ENCODE measurements at regions not wholly inside any gene's neighbourhood (a gene's known extent, or its start where the extent isn't known, plus 50 kb on each side); places are given as distances from the start of the nearest gene placed in this dataset.

GRCh38 chr22:44601189-44601588, 100.8 kb upstream of the PRR5 start:
- H3K4me3 ChIP-seq (ENCODE audit: low read depth, low read length): no peak overlapping the region
- H3K4me1 ChIP-seq (ENCODE audit: control insufficient read depth, insufficient read depth, low read length, unreplicated experiment): no peaks in the 10 kb centered on the region
- H3K79me2 ChIP-seq (ENCODE audit: control insufficient read depth, insufficient read depth, low read length, unreplicated experiment): no peaks in the 10 kb centered on the region
- no peak overlapping the region for H3K27ac ChIP-seq (ENCODE audit: low read depth, low read length)
- H3K27me3 ChIP-seq (ENCODE audit: insufficient read depth, low read length): no peaks in the 10 kb centered on the region
- no peaks in the 10 kb centered on the region for H3K36me3 ChIP-seq (ENCODE audit: insufficient read depth, low read length)
- no peak overlapping the region for H2AFZ ChIP-seq (ENCODE audit: low read length, unreplicated experiment)

GRCh38 chr22:44600207-44600785, 101.7 kb upstream of the PRR5 start:
- Histone ChIP-seq H3K4me1 (ENCODE audit: control insufficient read depth, insufficient read depth, low read length, unreplicated experiment) (no peaks in the 10 kb centered on the region), H2AFZ (ENCODE audit: low read length, unreplicated experiment) (no peak overlapping the region)

GRCh38 chr22:44599500-44600140, 101.6 kb upstream of the RTL6 start:
- no peaks in the 10 kb centered on the region for H3K79me2 ChIP-seq (ENCODE audit: control insufficient read depth, insufficient read depth, low read length, unreplicated experiment)
- H3K27me3 ChIP-seq (ENCODE audit: insufficient read depth, low read length): no peaks in the 10 kb centered on the region
- H3K4me3 ChIP-seq (ENCODE audit: low read depth, low read length): no peak overlapping the region
- H3K36me3 ChIP-seq (ENCODE audit: insufficient read depth, low read length): no peaks in the 10 kb centered on the region
- H3K4me1 ChIP-seq (ENCODE audit: control insufficient read depth, insufficient read depth, low read length, unreplicated experiment): no peaks in the 10 kb centered on the region
- H2AFZ ChIP-seq (ENCODE audit: low read length, unreplicated experiment): no peak overlapping the region
- H3K27ac ChIP-seq (ENCODE audit: low read depth, low read length): no peak overlapping the region

More at GRCh38 chr22:44600207-44600785, 101.7 kb upstream of the PRR5 start:
- no peaks in the 10 kb centered on the region for H3K36me3 ChIP-seq (ENCODE audit: insufficient read depth, low read length)
- no peaks in the 10 kb centered on the region for H3K27me3 ChIP-seq (ENCODE audit: insufficient read depth, low read length)
- H3K27ac ChIP-seq (ENCODE audit: low read depth, low read length): no peak overlapping the region
- H3K79me2 ChIP-seq (ENCODE audit: control insufficient read depth, insufficient read depth, low read length, unreplicated experiment): no peaks in the 10 kb centered on the region
- H3K4me3 ChIP-seq (ENCODE audit: low read depth, low read length): no peak overlapping the region

GRCh38 chr22:44599084-44599483, 101.1 kb upstream of the RTL6 start:
- no peaks in the 10 kb centered on the region for H3K4me1 ChIP-seq (ENCODE audit: control insufficient read depth, insufficient read depth, low read length, unreplicated experiment)
- H3K4me3 ChIP-seq (ENCODE audit: low read depth, low read length): no peak overlapping the region
- no peak overlapping the region for H3K27ac ChIP-seq (ENCODE audit: low read depth, low read length)
- no peak overlapping the region for H2AFZ ChIP-seq (ENCODE audit: low read length, unreplicated experiment)
- H3K79me2 ChIP-seq (ENCODE audit: control insufficient read depth, insufficient read depth, low read length, unreplicated experiment): no peaks in the 10 kb centered on the region
- H3K27me3 ChIP-seq (ENCODE audit: insufficient read depth, low read length): no peaks in the 10 kb centered on the region
- no peaks in the 10 kb centered on the region for H3K36me3 ChIP-seq (ENCODE audit: insufficient read depth, low read length)

GRCh38 chr22:44597616-44598015, 99.6 kb upstream of the RTL6 start:
- Histone ChIP-seq H3K27ac (ENCODE audit: low read depth, low read length) (no peak overlapping the region), H3K4me3 (ENCODE audit: low read depth, low read length) (no peak overlapping the region), H3K27me3 (ENCODE audit: insufficient read depth, low read length) (no peaks in the 10 kb centered on the region), H3K36me3 (ENCODE audit: insufficient read depth, low read length) (no peaks in the 10 kb centered on the region), H3K79me2 (ENCODE audit: control insufficient read depth, insufficient read depth, low read length, unreplicated experiment) (no peaks in the 10 kb centered on the region), H3K4me1 (ENCODE audit: control insufficient read depth, insufficient read depth, low read length, unreplicated experiment) (no peaks in the 10 kb centered on the region), H2AFZ (ENCODE audit: low read length, unreplicated experiment) (no peak overlapping the region)

- Histone ChIP-seq H3K4me1 (ENCODE audit: control insufficient read depth, insufficient read depth, low read length, unreplicated experiment) (no peaks in the 10 kb centered on the region), H3K4me3 (ENCODE audit: low read depth, low read length) (no peak overlapping the region), H3K27me3 (ENCODE audit: insufficient read depth, low read length) (no peaks in the 10 kb centered on the region), H3K36me3 (ENCODE audit: insufficient read depth, low read length) (no peaks in the 10 kb centered on the region), H3K79me2 (ENCODE audit: control insufficient read depth, insufficient read depth, low read length, unreplicated experiment) (no peaks in the 10 kb centered on the region), H2AFZ (ENCODE audit: low read length, unreplicated experiment) (no peak overlapping the region), H3K27ac (ENCODE audit: low read depth, low read length) (no peak overlapping the region)
Observed at GRCh38 chr22:44596396-44597125, 98.5 kb upstream of the RTL6 start.

GRCh38 chr22:44595841-44596341, 97.9 kb upstream of the RTL6 start:
- no peak overlapping the region for H3K4me3 ChIP-seq (ENCODE audit: low read depth, low read length)
- H3K4me1 ChIP-seq (ENCODE audit: control insufficient read depth, insufficient read depth, low read length, unreplicated experiment): no peaks in the 10 kb centered on the region
- no peaks in the 10 kb centered on the region for H3K79me2 ChIP-seq (ENCODE audit: control insufficient read depth, insufficient read depth, low read length, unreplicated experiment)
- no peaks in the 10 kb centered on the region for H3K36me3 ChIP-seq (ENCODE audit: insufficient read depth, low read length)
- no peak overlapping the region for H2AFZ ChIP-seq (ENCODE audit: low read length, unreplicated experiment)
- no peaks in the 10 kb centered on the region for H3K27me3 ChIP-seq (ENCODE audit: insufficient read depth, low read length)
- no peak overlapping the region for H3K27ac ChIP-seq (ENCODE audit: low read depth, low read length)

- no peaks in the 10 kb centered on the region for H3K79me2 ChIP-seq (ENCODE audit: control insufficient read depth, insufficient read depth, low read length, unreplicated experiment)
- H3K4me1 ChIP-seq (ENCODE audit: control insufficient read depth, insufficient read depth, low read length, unreplicated experiment): no peaks in the 10 kb centered on the region
- no peak overlapping the region for H3K27ac ChIP-seq (ENCODE audit: low read depth, low read length)
- no peaks in the 10 kb centered on the region for H3K27me3 ChIP-seq (ENCODE audit: insufficient read depth, low read length)
- H3K36me3 ChIP-seq (ENCODE audit: insufficient read depth, low read length): no peaks in the 10 kb centered on the region
- no peak overlapping the region for H3K4me3 ChIP-seq (ENCODE audit: low read depth, low read length)
- H2AFZ ChIP-seq (ENCODE audit: low read length, unreplicated experiment): no peak overlapping the region
Observed at GRCh38 chr22:44594951-44595350, 96.9 kb upstream of the RTL6 start.

- Histone ChIP-seq H2AFZ (ENCODE audit: low read length, unreplicated experiment) (no peak overlapping the region), H3K27me3 (ENCODE audit: insufficient read depth, low read length) (peaks cover 3% of the 10 kb centered on the region; the same call in 1 of the 2 replicates), H3K4me1 (ENCODE audit: control insufficient read depth, insufficient read depth, low read length, unreplicated experiment) (no peaks in the 10 kb centered on the region), H3K79me2 (ENCODE audit: control insufficient read depth, insufficient read depth, low read length, unreplicated experiment) (no peaks in the 10 kb centered on the region), H3K4me3 (ENCODE audit: low read depth, low read length) (no peak overlapping the region), H3K27ac (ENCODE audit: low read depth, low read length) (no peak overlapping the region), H3K36me3 (ENCODE audit: insufficient read depth, low read length) (no peaks in the 10 kb centered on the region)
Observed at GRCh38 chr22:44592824-44593148, 94.8 kb upstream of the RTL6 start.

- H2AFZ ChIP-seq (ENCODE audit: low read length, unreplicated experiment): no peak overlapping the region
- no peaks in the 10 kb centered on the region for H3K36me3 ChIP-seq (ENCODE audit: insufficient read depth, low read length)
- H3K79me2 ChIP-seq (ENCODE audit: control insufficient read depth, insufficient read depth, low read length, unreplicated experiment): no peaks in the 10 kb centered on the region
Observed at GRCh38 chr22:44592126-44592823, 94.2 kb upstream of the RTL6 start.

More at GRCh38 chr22:44592126-44592823, 94.2 kb upstream of the RTL6 start:
- Histone ChIP-seq H3K27me3 (ENCODE audit: insufficient read depth, low read length) (peaks cover 3% of the 10 kb centered on the region; the same call in 1 of the 2 replicates), H3K27ac (ENCODE audit: low read depth, low read length) (no peak overlapping the region), H3K4me3 (ENCODE audit: low read depth, low read length) (no peak overlapping the region), H3K4me1 (ENCODE audit: control insufficient read depth, insufficient read depth, low read length, unreplicated experiment) (no peaks in the 10 kb centered on the region)
